Activated effector memory CD4-positive, alpha-beta T cell treated with anti-CD3 and anti-CD28 coated beads, Interleukin-2, amount 50 U/mL, for 16 hours (primary cell): ENCODE measurements at regions not wholly inside any gene's neighbourhood (a gene's known extent, or its start where the extent isn't known, plus 50 kb on each side); places are given as distances from the start of the nearest gene placed in this dataset.

Experiments
- DNase-seq: peaks from one replicate; pipeline ENCODE4 v3.0.0-alpha.2; 2020

- DNase-seq: no peak
Observed at GRCh38 chrX:20364238-20364637, 97.5 kb upstream of the RPS6KA3 start.

GRCh38 chrX:20363275-20363674 lies 96.6 kb upstream of the RPS6KA3 start:
- no peak for DNase-seq

- DNase-seq: no peak
Observed at GRCh38 chrX:20362268-20363267, 95.9 kb upstream of the RPS6KA3 start.

GRCh38 chrX:20361890-20362262 lies 95.2 kb upstream of the RPS6KA3 start:
- no peak for DNase-seq

- DNase-seq: no peak
Observed at GRCh38 chrX:20361081-20361889, 94.6 kb upstream of the RPS6KA3 start.

GRCh38 chrX:20355187-20355586 lies 88.5 kb upstream of the RPS6KA3 start:
- DNase-seq: no peak

GRCh38 chrX:20354505-20354904 lies 87.8 kb upstream of the RPS6KA3 start:
- DNase-seq: no peak

- DNase-seq: no peak
Observed at GRCh38 chrX:20352935-20353336, 86.2 kb upstream of the RPS6KA3 start.

GRCh38 chrX:20352504-20352903 lies 85.8 kb upstream of the RPS6KA3 start:
- DNase-seq: no peak

- no peak for DNase-seq
Observed at GRCh38 chrX:20350596-20350995, 83.9 kb upstream of the RPS6KA3 start.

- DNase-seq: no peak
Observed at GRCh38 chrX:20348139-20348538, 81.4 kb upstream of the RPS6KA3 start.

- no peak for DNase-seq
Observed at GRCh38 chrX:20347481-20347880, 80.8 kb upstream of the RPS6KA3 start.

- DNase-seq: no peak
Observed at GRCh38 chrX:20333672-20334071, 67.0 kb upstream of the RPS6KA3 start.

GRCh38 chrX:20330545-20330944 lies 63.8 kb upstream of the RPS6KA3 start:
- no peak for DNase-seq

GRCh38 chrX:20329435-20329834 lies 62.7 kb upstream of the RPS6KA3 start:
- DNase-seq: no peak

GRCh38 chrX:20325786-20326388 lies 59.2 kb upstream of the RPS6KA3 start:
- no peak for DNase-seq

GRCh38 chrX:20322887-20323286 lies 56.2 kb upstream of the RPS6KA3 start:
- no peak for DNase-seq

- no peak for DNase-seq
Observed at GRCh38 chrX:20320461-20321159, 53.9 kb upstream of the RPS6KA3 start.

GRCh38 chrX:20319054-20319453 lies 52.3 kb upstream of the RPS6KA3 start:
- no peak for DNase-seq

- DNase-seq: no peak
Observed at GRCh38 chrX:20317873-20318272, 51.2 kb upstream of the RPS6KA3 start.
